HUES6 (cell line): ENCODE measurements at regions not wholly inside any gene's neighbourhood (a gene's known extent, or its start where the extent isn't known, plus 50 kb on each side); places are given as distances from the start of the nearest gene placed in this dataset.
"Not testable (repeated sequence)": the region's sequence is repeated elsewhere in the genome, so short reads cannot be mapped to it uniquely, and the experiment has no call there.

Experiments used
- H3K27ac ChIP-seq: 2 replicates; pipeline ENCODE4 v1.7.0; 2013; ENCODE audit warnings: low read depth, mild to moderate bottlenecking, low read length, inconsistent platforms
- H3K27me3 ChIP-seq: 2 replicates; pipeline ENCODE4 v1.6.1; 2013; ENCODE audit warnings: low read length; ENCODE audit not compliant: control insufficient read depth, insufficient read depth
- H3K36me3 ChIP-seq: 2 replicates; pipeline ENCODE4 v1.6.1; 2013; ENCODE audit warnings: low read length; ENCODE audit not compliant: control insufficient read depth, insufficient read depth
- H3K4me1 ChIP-seq: 2 replicates; pipeline ENCODE4 v1.6.1; 2013; ENCODE audit warnings: low read length; ENCODE audit not compliant: control insufficient read depth, insufficient read depth
- H3K4me3 ChIP-seq: 2 replicates; pipeline ENCODE4 v1.5.1; 2013; ENCODE audit warnings: low read depth, low read length
- H3K9ac ChIP-seq: one replicate; pipeline ENCODE4 v1.6.1; 2013; ENCODE audit warnings: mild to moderate bottlenecking, low read length
- H3K9me3 ChIP-seq: 2 replicates; pipeline ENCODE4 v1.6.1; 2013; ENCODE audit warnings: low read depth, low read length; ENCODE audit not compliant: control insufficient read depth, insufficient read depth

- no peak overlapping the region for H3K27ac ChIP-seq
These were observed 294.9 kb upstream of the ADGRL2 start for GRCh38 chr1:81505831-81506230.

GRCh38 chr1:81504820-81505219 lies 295.9 kb upstream of the ADGRL2 start:
- not testable (repeated sequence) for H3K4me3 ChIP-seq, H3K9me3 ChIP-seq, H3K36me3 ChIP-seq, H3K27ac ChIP-seq, H3K27me3 ChIP-seq, H3K9ac ChIP-seq
- peaks cover 17% of the 10 kb centered on the region for H3K4me1 ChIP-seq

More at GRCh38 chr1:81505831-81506230, 294.9 kb upstream of the ADGRL2 start:
- Histone ChIP-seq H3K4me1 (peaks cover 22% of the 10 kb centered on the region), H3K4me3 (no peak overlapping the region), H3K9ac (no peak overlapping the region), H3K9me3 (peaks cover 4% of the 10 kb centered on the region; the same call in 1 of the 2 replicates), H3K27me3 (no peaks in the 10 kb centered on the region), H3K36me3 (no peaks in the 10 kb centered on the region)

- not testable (repeated sequence) for H3K4me1 ChIP-seq, H3K9me3 ChIP-seq, H3K36me3 ChIP-seq, H3K27ac ChIP-seq, H3K4me3 ChIP-seq, H3K27me3 ChIP-seq, H3K9ac ChIP-seq
These were observed 298.0 kb upstream of the ADGRL2 start for GRCh38 chr1:81502705-81503104.

- not testable (repeated sequence) for H3K4me1 ChIP-seq, H3K36me3 ChIP-seq, H3K4me3 ChIP-seq
These were observed 299.2 kb upstream of the ADGRL2 start for GRCh38 chr1:81501485-81501884.

GRCh38 chr1:81499487-81499886 lies 301.2 kb upstream of the ADGRL2 start:
- Histone ChIP-seq H3K9me3 (no peaks in the 10 kb centered on the region), H3K36me3 (no peaks in the 10 kb centered on the region)

More at GRCh38 chr1:81501485-81501884, 299.2 kb upstream of the ADGRL2 start:
- not testable (repeated sequence) for H3K9ac ChIP-seq, H3K9me3 ChIP-seq, H3K27ac ChIP-seq, H3K27me3 ChIP-seq

GRCh38 chr1:81498471-81499462 lies 302.0 kb upstream of the ADGRL2 start:
- Histone ChIP-seq H3K27me3 (no peaks in the 10 kb centered on the region), H3K27ac (no peak overlapping the region), H3K4me1 (no peaks in the 10 kb centered on the region), H3K9ac (no peak overlapping the region), H3K9me3 (no peaks in the 10 kb centered on the region), H3K36me3 (no peaks in the 10 kb centered on the region), H3K4me3 (no peak overlapping the region)

More at GRCh38 chr1:81499487-81499886, 301.2 kb upstream of the ADGRL2 start:
- Histone ChIP-seq H3K27ac (no peak overlapping the region), H3K4me3 (no peak overlapping the region), H3K4me1 (no peaks in the 10 kb centered on the region), H3K9ac (no peak overlapping the region), H3K27me3 (no peaks in the 10 kb centered on the region)

GRCh38 chr1:81496349-81496748 lies 304.4 kb upstream of the ADGRL2 start:
- no peak overlapping the region for H3K27ac ChIP-seq
- H3K9me3 ChIP-seq: no peaks in the 10 kb centered on the region
- H3K4me1 ChIP-seq: no peaks in the 10 kb centered on the region
- no peaks in the 10 kb centered on the region for H3K27me3 ChIP-seq
- no peaks in the 10 kb centered on the region for H3K36me3 ChIP-seq
- H3K4me3 ChIP-seq: no peak overlapping the region
- no peak overlapping the region for H3K9ac ChIP-seq

- Histone ChIP-seq H3K4me3 (no peak overlapping the region), H3K27ac (no peak overlapping the region)
These were observed 307.4 kb upstream of the ADGRL2 start for GRCh38 chr1:81493102-81493869.

GRCh38 chr1:81492628-81493027 lies 308.1 kb upstream of the ADGRL2 start:
- H3K27me3 ChIP-seq: no peaks in the 10 kb centered on the region
- H3K9me3 ChIP-seq: peaks cover 15% of the 10 kb centered on the region
- no peak overlapping the region for H3K4me3 ChIP-seq
- no peaks in the 10 kb centered on the region for H3K36me3 ChIP-seq
- no peak overlapping the region for H3K27ac ChIP-seq
- no peak overlapping the region for H3K9ac ChIP-seq
- no peaks in the 10 kb centered on the region for H3K4me1 ChIP-seq

More at GRCh38 chr1:81493102-81493869, 307.4 kb upstream of the ADGRL2 start:
- Histone ChIP-seq H3K27me3 (no peaks in the 10 kb centered on the region), H3K4me1 (no peaks in the 10 kb centered on the region), H3K9me3 (peaks cover 15% of the 10 kb centered on the region), H3K36me3 (no peaks in the 10 kb centered on the region), H3K9ac (no peak overlapping the region)

GRCh38 chr1:81490614-81491013 lies 310.1 kb upstream of the ADGRL2 start:
- Histone ChIP-seq H3K9me3 (peaks cover 15% of the 10 kb centered on the region), H3K4me3 (no peak overlapping the region), H3K4me1 (no peaks in the 10 kb centered on the region), H3K27ac (no peak overlapping the region), H3K36me3 (no peaks in the 10 kb centered on the region), H3K27me3 (no peaks in the 10 kb centered on the region), H3K9ac (no peak overlapping the region)
